Stimulated activated CD8-positive, alpha-beta memory T cell treated with anti-CD3 and anti-CD28 coated beads, Interleukin-2, amount 100 ng/mL, for 48 hours (primary cell): ENCODE measurements at regions not wholly inside any gene's neighbourhood (a gene's known extent, or its start where the extent isn't known, plus 50 kb on each side); places are given as distances from the start of the nearest gene placed in this dataset.

ENCODE experiments used
- DNase-seq, 2 donors: peaks; one replicate each; pipeline ENCODE4 v3.0.0-alpha.2; 2020; ENCODE audit warnings: low read depth in 2 of 2

DNA sequence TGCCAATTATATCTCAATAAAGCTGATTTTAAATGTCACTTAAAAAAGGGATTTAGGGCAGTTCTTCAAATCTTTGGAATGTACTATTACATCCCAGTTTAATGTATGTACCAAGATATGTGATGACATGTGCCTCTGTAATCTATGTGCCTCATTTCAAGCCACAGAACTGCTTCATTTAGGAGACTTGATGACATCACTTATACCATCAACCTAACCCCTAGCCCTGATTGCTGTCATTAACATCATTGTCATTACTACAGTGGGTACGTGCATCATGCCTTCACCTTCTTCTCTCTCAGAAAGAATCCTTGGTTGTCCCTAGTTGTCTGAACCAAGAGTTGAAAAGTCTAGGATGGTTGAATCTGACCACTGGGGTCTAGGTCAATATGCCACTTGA is 134.3 kb upstream of the RAB11FIP2 start:
- no peak for DNase-seq

DNA sequence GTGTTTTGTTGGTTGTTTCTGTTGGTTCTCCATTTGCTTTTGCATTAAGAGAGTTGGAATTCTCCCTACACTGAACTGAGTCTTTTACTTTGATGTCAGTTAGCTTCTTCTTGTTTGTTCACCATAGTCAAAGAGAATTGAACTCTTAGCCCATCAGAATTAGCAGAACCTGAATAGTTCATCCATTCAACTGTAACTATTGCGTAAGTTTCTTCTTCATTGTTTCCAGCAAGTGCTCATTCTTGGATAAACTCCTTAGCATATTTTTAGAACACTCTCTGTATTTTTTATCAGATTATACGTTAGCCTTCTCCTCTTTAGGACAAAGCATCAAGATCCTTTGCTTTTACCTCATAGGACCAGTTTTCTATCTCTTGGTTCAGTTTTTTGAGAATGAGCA is 128.4 kb upstream of the RAB11FIP2 start:
- no peak for DNase-seq

DNA sequence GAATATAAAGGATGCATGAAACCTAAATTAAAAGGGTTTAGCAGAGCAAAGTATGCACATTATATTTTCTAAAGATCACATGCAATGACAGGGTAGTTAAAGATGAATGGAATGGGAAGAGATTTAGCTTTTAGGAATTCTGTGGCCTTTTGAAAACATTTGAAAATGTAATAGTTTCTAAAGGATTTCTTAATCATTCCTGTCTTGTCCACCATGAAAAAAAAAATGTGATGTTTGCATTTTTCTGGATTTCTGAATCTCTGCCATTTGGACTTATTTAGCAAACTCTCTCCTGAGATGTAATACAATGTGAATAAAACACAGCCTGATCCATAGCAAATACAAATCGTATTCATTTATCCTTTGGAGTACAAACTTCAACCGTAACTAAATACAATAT is 126.6 kb upstream of the RAB11FIP2 start:
- no peak for DNase-seq

DNA sequence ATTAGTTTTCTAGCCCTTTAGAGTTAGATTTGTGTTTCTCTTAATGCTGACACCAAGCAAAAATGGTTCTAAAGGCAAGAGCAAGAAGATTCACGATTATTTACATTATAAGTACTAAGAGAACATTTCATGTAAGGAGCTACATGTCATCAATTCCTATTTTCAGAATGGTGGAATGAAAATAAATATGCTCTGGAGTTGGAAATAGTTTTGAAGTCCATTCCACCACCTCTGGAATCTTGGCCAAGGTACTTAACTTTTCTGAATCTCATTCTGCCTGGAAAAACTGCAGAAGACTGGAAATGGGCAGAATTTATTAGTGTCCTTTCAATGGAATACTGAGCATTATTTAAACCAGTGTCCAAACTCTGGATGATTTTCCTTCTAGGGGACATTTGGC is 125.1 kb upstream of the RAB11FIP2 start:
- DNase-seq: no peak

DNA sequence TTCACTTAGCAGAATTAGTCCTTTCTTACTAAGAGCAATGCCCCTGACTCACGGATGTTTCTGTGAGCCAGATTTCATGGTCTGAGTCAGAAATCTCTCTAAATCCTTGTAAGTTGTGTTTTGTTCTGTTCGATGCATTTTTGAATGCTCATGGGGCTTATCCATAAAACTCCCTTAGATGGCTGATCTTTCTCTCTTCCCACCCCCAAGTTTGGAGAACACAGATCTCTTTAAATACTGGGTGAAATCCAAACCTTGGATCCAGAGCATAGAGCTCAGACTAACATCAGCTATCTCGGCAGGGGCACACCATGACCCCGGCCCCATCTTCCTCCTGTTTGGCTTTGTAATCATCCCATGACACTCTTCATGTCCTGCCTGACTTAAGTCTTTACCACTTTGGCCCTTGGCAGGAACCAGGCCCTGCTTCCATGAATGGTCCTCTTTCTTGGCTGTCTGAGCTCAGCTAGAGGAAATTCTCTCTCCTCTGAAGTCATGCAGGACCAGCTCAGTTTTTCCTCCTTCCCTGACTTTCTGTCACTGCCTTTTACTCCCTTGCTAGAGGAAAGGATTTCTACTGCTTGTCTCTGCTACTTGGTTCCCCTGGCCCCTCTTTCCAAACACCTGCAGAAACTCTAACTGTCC is 120.4 kb upstream of the RAB11FIP2 start:
- no peak for DNase-seq

DNA sequence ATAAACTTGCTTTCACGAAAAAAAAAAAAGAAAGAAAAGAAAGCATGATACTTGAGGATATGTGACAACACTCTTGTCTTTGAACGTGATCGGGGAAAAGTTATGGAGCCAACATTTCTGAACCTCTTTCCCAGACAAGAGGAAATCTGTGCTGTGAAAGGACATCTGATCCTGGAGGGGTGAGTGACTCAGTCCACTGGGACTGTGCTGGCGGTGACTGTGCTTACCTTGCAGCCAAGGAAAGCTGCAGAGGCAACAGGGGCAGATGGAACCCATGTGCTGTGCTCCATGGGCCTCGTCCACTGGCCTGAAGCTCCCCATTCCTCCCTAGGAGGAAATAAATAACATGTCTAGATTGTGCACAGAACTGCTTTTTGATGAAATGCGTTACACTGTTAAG is 116.5 kb upstream of the RAB11FIP2 start:
- no peak for DNase-seq

DNA sequence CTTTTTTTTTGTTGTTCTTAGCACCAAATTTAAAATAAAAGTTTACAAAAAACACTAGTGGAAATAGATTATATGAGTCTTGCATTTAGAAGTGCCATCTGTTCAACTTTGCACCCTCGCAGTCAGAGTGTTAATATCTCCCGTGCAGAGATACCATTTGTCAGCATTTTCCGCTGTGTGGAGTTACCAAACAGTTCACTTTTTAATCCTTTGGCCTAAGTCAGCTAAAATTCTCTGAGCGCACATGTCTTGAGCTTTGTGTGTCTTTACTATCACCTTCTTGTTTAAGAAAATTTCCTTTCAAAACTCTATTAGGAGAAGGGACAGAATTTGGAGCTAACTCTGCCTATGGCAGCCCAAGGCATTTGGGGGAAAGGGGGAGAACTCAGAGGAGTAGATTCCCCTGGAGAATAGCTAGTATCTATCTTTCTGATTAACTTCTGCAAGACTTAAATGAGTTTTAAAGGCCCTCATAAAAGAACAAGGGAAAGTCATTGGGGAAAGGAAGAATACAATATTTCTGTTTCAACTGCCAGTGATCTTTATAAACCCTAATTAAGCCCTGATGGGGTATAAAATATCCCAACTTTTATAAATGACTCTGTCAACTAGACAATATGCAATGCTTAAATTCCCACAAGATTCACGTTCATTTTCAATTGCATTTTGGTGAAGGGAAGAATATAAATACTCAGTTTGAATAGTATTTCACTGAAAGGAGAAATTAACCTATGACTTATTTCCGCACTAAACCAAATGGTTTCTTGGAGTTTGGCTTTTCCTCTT is 114.9 kb upstream of the RAB11FIP2 start:
- DNase-seq: no peak

DNA sequence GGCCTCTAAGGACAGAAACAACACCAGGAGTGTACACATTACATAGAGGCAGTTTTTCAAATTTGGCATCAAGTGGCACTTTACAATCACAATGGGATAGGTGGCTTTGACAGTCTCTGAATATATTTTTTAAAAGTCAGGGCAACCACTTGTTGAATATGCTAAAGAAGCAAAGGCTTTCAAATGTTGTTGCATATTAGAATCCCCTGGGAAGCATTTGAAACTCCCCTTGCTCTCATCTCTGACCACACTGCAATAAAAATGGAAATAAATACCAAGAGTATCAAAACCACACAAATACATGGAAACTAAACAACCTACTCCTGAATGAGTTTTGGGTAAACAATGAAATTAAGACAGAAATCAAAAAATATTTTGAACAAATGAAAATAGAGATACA is 106.5 kb upstream of the RAB11FIP2 start:
- DNase-seq: no peak

DNA sequence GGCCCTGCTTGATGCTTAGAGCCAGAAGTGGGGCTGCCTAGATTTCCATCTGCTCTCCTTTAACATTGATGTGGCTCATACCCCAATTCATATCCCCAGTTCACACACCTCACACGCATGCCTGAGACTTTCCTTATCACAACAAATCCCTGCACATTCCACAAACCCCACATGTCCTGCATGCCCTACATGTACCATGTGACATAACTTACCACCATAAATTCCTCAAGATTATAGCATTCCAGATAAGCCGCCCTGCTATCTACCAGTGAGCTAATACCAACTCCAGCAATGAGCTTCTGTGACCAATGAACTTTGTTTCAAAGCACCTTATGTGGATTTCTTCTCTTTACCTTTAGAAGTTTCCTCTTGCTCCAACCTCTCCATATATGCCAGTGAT is 104.7 kb upstream of the RAB11FIP2 start:
- no peak for DNase-seq

DNA sequence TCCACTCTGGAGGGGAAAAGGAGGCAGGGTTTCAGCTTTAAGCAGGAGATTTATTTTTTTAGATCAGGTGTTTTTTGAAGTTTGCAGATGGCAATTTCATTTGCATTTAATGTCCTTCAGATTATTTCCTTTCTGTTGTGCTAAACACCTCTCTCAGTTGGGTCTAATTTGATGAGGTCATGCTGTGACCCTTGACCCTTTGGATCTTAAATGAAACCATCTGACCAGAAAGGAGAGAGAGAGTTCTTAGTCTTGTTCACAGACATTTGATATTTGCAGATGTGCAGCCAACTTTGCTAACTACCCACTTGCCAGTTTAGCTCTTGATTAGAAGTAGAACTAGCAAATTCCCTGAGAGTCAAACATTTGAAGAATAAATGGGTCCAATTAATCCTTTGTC is 101.5 kb upstream of the RAB11FIP2 start:
- no peak for DNase-seq

DNA sequence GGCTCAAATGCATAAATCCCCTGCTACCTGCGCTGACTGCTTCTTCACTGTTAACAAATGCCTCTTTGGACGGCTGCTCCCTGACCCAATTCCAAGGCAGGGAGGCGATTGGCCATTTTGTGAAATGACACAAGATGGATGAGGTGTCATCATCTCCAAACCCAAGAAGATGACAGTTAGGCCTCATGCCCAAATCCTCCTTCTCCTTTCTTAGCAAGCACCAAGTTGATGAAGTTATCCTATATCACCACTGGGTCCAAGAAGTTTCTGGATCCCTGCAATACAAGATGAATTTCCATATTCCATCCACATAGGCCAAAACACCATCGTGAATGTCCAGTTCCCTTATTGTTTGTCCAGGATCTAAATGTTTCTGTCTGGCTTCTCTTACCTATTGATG is 98.5 kb upstream of the RAB11FIP2 start:
- no peak for DNase-seq

DNA sequence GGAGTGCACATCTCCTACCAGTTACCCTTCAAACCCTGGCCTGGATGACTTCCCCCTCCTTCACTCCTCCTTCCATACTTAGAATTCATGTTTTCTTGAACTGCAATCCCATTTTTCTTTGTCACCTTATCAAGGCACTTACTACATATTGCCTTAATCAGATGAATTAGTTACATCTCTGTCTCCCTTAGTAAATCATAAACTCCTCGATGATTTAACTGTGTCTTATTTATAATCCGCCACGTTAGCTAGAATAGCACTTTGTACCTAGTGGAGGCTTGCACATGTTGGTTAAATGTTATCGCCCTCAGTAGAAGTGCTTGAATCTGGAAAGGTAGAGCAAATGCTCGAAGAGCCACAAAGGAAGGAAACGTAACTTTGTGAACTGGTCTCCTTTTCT is 94.7 kb upstream of the RAB11FIP2 start:
- DNase-seq: no peak

DNA sequence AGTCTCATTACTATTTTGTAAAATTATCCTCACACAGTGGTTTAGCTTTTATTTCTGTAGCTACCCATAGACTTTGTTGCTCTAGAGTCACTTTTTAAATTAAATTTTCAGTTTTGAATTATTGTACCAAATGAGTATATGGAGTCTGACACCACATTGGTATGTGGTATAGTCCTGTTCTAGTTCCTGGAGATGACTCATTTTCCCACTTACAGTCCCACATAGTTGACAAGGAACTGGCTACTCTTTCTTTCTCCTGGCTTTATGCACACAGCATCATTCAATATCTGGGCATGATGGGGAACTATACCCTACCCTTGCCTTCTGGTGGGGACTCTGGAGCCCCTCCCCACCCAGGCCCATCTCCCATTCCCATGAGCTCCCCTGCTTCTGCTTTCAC is 92.6 kb upstream of the RAB11FIP2 start:
- DNase-seq: no peak

DNA sequence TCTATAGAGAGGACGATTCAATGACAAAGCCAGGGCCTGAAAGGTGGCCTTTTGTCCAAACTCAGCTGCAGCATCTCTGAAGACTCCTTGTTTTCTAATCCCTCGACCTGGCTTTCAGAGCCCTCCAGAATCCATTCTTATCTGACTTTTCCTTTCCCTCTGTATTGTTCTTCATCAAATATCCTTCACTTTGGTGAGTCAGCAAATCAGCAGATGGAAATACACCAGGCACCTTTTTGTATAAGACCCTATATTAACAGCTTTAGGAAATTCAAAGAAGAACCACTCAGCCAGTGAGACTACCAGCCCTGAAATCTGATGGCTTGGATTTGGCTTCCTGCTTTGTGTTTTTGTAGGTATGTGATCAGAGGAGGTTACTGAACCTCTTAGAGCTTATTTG is 81.9 kb upstream of the RAB11FIP2 start:
- no peak for DNase-seq

DNA sequence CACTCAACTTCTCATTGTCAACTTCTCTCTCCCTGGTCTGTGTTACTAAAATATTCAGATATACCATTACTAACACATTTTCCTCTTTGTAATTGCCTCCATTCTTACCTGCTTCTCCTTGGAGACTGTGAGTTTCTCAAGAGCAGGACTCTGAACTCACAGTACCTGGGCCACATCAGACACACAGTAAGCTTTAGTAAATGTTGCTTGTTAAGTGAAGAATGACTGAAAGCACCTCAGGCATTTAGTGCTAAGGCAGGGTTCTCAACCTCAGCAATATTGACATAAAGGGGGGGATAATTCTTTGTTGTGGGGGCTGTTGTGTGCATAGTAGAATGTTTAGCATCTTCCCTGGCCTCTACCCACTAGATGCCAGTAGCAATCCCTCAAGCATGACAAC is 72.0 kb upstream of the RAB11FIP2 start:
- no peak for DNase-seq

DNA sequence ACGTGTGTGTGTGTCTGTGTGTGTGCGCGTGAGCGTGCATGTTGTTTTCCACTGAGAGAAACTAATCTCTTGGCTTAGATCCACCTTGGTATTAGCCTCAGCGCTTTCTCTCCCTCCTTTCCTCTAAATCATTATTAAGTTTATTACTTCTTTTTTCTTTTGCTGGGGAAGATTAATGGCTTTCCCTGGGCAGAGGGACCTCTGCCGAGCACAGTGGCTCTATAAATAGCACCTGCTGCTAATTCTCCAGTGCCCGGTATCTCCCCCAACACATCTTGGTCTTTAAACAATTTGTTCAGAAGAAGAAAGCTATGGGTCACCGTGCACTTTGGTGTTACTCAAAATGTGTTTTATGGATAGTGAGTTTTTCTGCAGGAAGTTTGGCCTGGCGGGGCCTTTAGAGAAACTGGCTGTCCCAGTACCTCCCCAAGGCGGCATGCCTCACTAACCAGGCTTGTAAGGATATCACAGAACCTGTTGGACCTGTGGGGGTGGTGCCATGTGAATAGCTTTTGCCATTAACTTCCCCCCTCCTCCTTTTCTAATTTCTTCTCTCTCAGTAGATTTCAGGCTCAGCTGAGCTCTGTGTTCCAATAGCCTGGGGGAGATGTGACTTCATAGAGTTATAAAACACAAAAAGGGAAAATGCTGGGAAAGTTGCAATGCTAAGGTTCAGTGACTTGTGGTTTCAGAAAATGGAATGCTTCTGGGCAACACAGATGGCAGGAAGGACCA is 70.1 kb upstream of the RAB11FIP2 start:
- no peak for DNase-seq

DNA sequence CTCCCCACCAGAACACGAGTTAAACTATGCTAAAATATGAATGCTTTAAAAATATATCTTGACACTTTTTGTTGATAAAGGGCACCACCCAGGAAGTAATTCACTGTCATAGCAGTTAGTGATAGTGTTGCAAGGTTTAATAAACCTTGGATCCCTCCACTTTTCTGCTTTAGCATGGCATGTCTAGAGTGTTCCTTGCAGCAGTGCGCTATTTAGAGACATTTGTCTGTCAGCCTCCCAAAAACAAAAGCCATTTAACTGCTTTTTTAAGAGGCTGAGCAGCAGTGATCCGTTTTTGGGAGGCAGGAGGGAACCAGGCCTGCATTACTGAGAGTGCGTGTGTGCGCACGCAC is 69.6 kb upstream of the RAB11FIP2 start:
- DNase-seq: no peak

DNA sequence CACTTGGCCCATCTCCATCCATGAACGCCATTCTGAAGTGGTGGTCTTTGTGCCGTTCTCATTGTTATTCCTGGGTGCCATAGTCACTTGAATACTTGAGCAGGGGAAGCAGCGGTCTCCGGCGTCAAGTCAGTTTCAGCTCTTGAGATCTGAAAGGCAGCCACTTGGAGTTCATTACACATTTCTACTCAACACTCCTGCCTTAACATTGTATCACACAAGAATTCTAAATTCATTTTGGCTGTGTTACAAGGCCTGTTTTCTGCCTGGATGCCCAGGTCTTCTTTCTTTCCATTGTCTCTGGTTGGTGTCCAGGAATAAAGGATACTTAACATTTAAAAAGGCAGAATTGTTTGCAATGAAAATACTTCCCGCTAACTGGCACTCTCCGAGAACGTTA is 69.0 kb upstream of the RAB11FIP2 start:
- DNase-seq: no peak

DNA sequence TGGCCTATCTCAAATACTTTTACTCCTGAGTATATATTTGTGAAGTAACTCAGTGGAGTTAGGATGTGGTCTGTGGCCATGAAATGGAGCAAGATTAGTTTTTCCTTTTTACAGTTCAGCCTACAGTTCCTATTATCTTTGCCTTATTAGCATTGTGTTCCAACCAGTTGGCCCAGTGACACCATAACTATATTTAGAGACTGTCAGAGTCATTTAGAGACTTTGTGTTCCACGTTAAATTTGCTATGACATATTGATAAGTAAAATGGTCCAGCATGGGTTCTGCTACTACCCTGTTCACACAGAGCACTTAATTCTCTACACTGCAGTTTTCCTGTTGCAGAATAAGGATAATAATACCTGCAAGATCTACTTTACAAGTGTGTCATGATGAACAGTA is 68.3 kb upstream of the RAB11FIP2 start:
- no peak for DNase-seq

DNA sequence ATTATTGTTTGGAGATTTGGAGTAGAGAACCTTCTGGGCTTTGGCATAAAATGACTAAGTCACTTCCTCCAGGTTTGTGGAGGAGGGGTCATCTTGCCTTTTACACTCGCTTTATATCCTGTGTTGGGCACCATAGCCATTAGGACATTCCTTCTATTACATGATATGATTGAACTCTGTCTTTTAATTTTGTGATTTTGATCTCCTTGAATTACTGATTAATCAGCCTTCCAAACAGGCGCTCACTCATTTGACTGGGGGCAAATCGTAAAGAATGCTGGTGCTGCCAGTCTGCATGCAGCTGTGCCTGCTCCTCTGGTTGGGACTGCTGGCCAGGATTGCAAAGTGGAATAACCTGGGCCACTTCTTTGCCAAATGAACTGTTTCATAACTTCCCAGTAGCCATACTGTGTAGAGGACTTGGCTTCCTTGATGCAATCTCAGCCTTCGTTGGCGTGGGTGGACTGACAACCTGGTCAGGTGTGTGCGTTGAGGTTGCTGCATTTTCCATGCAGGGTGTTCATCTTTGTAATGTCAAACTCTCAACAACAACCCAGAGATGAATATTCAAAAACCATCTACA is 65.9 kb upstream of the RAB11FIP2 start:
- no peak for DNase-seq

DNA sequence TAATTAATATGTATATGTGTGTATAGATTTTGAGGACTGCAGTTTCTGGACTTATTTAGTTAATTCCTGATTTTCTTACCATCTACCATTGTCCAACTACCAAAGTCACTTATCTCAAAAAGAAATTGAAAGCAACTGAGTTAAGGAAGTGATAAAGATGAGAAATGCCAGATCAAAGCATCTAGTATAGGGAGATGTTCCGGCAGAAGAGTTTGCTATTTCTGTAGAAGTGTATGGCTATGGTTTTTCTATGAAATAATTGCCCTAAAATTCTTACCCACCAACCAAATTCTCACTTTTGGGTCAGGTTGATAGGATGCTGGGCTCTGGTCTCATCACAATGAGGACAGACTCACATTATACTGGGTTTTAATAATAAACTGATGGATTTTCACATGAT is 64.0 kb upstream of the RAB11FIP2 start:
- no peak for DNase-seq

DNA sequence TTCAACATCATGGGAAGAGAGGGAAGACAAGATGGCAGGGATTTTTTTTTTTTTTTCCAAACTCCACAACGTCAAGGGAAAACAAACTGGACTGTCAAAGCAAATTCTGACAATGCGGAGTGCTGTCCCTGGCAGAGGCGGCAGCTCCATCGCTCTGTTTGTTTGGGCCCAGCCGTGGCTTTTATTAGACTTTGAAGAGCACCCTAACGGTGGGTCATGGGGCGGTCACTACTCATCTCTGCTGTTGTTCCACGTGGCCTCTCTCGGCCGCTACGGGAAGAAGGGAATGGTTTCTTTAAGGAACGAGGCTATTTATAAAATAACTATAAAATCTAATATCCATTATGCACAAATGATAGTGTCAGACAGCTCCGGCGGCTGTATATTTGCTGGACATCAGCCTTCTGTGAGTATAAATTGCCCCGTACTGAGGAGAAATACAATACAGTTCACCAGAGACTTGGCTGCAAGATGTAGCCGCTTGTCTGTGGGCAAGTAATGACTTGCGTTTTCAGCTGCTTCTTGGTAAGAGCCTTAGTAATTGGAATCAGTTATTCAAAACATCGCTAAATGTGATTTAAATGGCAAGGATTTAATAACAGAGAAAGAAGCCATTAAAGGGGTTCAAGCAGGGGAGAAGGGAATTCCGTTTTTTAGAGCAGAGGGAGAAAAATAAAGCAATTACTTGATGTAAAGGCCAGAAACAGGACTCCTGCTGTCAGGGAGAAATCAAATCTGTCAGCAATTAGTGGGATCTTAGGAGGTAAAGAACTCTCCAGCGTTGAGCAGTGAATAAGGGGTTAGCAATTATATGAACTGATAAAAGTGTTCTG is 61.7 kb upstream of the RAB11FIP2 start:
- no peak for DNase-seq
